OCI-LY7 (cell line): ENCODE measurements at regions not wholly inside any gene's neighbourhood (a gene's known extent, or its start where the extent isn't known, plus 50 kb on each side); places are given as distances from the start of the nearest gene placed in this dataset.

Experiments
- BruUV-seq: library from RNA; stranded (reverse); fragments of 400-500 nt; replicated peaks from 2 replicates; lab custom pipeline; 2021; lab: Mats Ljungman, UMichigan
- CTCF ChIA-PET: fragments of 300-600 bp; sonication (Branson Sonifier 250); formaldehyde crosslinking; loops from one replicate; lab custom pipeline; 2022; ENCODE audit warnings: antibody characterized with exemption; ENCODE audit not compliant: unreplicated experiment; lab: Charles Lee
- POLR2A ChIA-PET: fragments of 300-600 bp; sonication (Branson Sonifier 250); formaldehyde crosslinking; loops from one replicate; lab custom pipeline; 2022; ENCODE audit warnings: antibody characterized with exemption; lab: Charles Lee
- DNase-seq: peaks from one replicate; pipeline ENCODE4 v3.0.0-alpha.2; 2015; ENCODE audit warnings: low spot score
- H2AFZ ChIP-seq: fragments of 200-600 bp; sonication (generic), shearing (Covaris generic); 2 replicates; pipeline ENCODE4 v1.6.1; 2014; ENCODE audit warnings: mild to moderate bottlenecking, antibody characterized with exemption, low read length, moderate library complexity
- H3K27ac ChIP-seq: fragments of 200-600 bp; sonication (generic); 2 replicates; pipeline ENCODE4 v1.5.1; 2014; ENCODE audit warnings: mixed run types, low read depth, mild to moderate bottlenecking, moderate library complexity, low read length, inconsistent platforms; ENCODE audit not compliant: poor library complexity, severe bottlenecking
- H3K36me3 ChIP-seq: fragments of 200-600 bp; sonication (generic); 2 replicates; pipeline ENCODE4 v1.6.1; 2014; ENCODE audit warnings: mild to moderate bottlenecking, antibody characterized with exemption, low read length, moderate library complexity, mixed read lengths; ENCODE audit not compliant: insufficient read depth
- H3K4me1 ChIP-seq: fragments of 200-600 bp; sonication (generic); 2 replicates; pipeline ENCODE4 v1.5.1; 2014; ENCODE audit warnings: mild to moderate bottlenecking, low read length; ENCODE audit not compliant: insufficient read depth, poor library complexity, severe bottlenecking
- H3K4me2 ChIP-seq: fragments of 200-600 bp; sonication (generic); 2 replicates; pipeline ENCODE4 v1.6.1; 2014; ENCODE audit warnings: mild to moderate bottlenecking, low read length
- H3K4me3 ChIP-seq: fragments of 200-600 bp; sonication (generic); 2 replicates; pipeline ENCODE4 v1.5.1; 2014; ENCODE audit warnings: mild to moderate bottlenecking, low read depth, low read length; ENCODE audit not compliant: poor library complexity, severe bottlenecking
- H3K79me2 ChIP-seq: fragments of 200-600 bp; sonication (generic); 2 replicates; pipeline ENCODE4 v1.6.1; 2016; ENCODE audit warnings: low read depth, mild to moderate bottlenecking, low read length, moderate library complexity, mixed read lengths; ENCODE audit not compliant: insufficient read depth
- H3K9me2 ChIP-seq: fragments of 200-600 bp; sonication (generic); 2 replicates; pipeline ENCODE4 v1.6.1; 2016; ENCODE audit warnings: mild to moderate bottlenecking, low read length, mixed read lengths; ENCODE audit not compliant: insufficient read depth
- H3K9me3 ChIP-seq: fragments of 200-600 bp; sonication (generic); 2 replicates; pipeline ENCODE4 v1.6.1; 2014; ENCODE audit warnings: mild to moderate bottlenecking, mixed run types, low read length, mixed read lengths
- H4K20me1 ChIP-seq: fragments of 200-600 bp; sonication (generic); 2 replicates; pipeline ENCODE4 v1.6.1; 2014; ENCODE audit warnings: mild to moderate bottlenecking, antibody characterized with exemption, low read length, moderate library complexity, mixed read lengths; ENCODE audit not compliant: insufficient read depth
- CTCF ChIP-seq: fragments of 200-600 bp; sonication (generic); conservative IDR thresholded peaks from 2 replicates; pipeline ENCODE4 v1.5.1; 2014; ENCODE audit warnings: mild to moderate bottlenecking, antibody characterized with exemption, low read length, moderate library complexity, mixed read lengths
- EZH2phosphoT487 ChIP-seq: fragments of 200-600 bp; sonication (generic); IDR thresholded peaks from 2 replicates; pipeline ENCODE4 v1.6.1; 2018; ENCODE audit warnings: low read depth, borderline replicate concordance, mild to moderate bottlenecking, mixed run types, antibody characterized with exemption, low read length, moderate library complexity, mixed read lengths
- intact Hi-C: fragments of 100-400 bp; cut with micrococcal nuclease; formaldehyde crosslinking; loops from one replicate; pipeline ENCODE4 v1.10.0; 2022; ENCODE audit not compliant: unreplicated experiment

- Histone ChIP-seq H2AFZ (no peak overlapping the region), H4K20me1 (no peaks in the 10 kb centered on the region), H3K4me2 (no peak overlapping the region), H3K4me3 (no peak overlapping the region), H3K4me1 (no peaks in the 10 kb centered on the region), H3K9me2 (no peaks in the 10 kb centered on the region), H3K79me2 (no peaks in the 10 kb centered on the region), H3K36me3 (no peaks in the 10 kb centered on the region), H3K9me3 (no peaks in the 10 kb centered on the region), H3K27ac (no peak overlapping the region)
- no peak for DNase-seq
- BruUV-seq: no TSS peak
- ChIA-PET POLR2A (interaction anchor here (0.6 kb wide), 1 partner anchor 326 kb away, joined by 3 read pairs; no protein-coding TSS in a partner anchor), CTCF (no interaction called here)
- intact Hi-C loops: no loop called here
- TF ChIP-seq EZH2phosphoT487 (no peak), CTCF (no peak)
Measured at GRCh38 chr3:115488409-115488808, 134.9 kb upstream of the GAP43 start.

GRCh38 chr3:115494826-115495225 is 128.5 kb upstream of the GAP43 start:
- no peak for TF ChIP-seq EZH2phosphoT487
- no peak for TF ChIP-seq CTCF
- Histone ChIP-seq H3K36me3 (no peaks in the 10 kb centered on the region), H3K27ac (no peak overlapping the region), H3K4me2 (no peak overlapping the region), H2AFZ (no peak overlapping the region), H3K9me2 (no peaks in the 10 kb centered on the region), H3K79me2 (no peaks in the 10 kb centered on the region), H4K20me1 (no peaks in the 10 kb centered on the region), H3K4me3 (no peak overlapping the region), H3K9me3 (no peaks in the 10 kb centered on the region), H3K4me1 (no peaks in the 10 kb centered on the region)
- no TSS peak for BruUV-seq
- ChIA-PET POLR2A (no interaction called here), CTCF (no interaction called here)
- no peak for DNase-seq
- intact Hi-C loops: no loop called here

- Histone ChIP-seq H3K9me2 (no peaks in the 10 kb centered on the region), H3K27ac (no peak overlapping the region), H3K4me2 (no peak overlapping the region), H3K9me3 (no peaks in the 10 kb centered on the region), H3K79me2 (no peaks in the 10 kb centered on the region), H3K4me3 (no peak overlapping the region), H2AFZ (no peak overlapping the region), H3K36me3 (no peaks in the 10 kb centered on the region), H4K20me1 (no peaks in the 10 kb centered on the region), H3K4me1 (no peaks in the 10 kb centered on the region)
- CTCF ChIA-PET: no interaction called here
- POLR2A ChIA-PET: interaction anchor here (0.6 to 1.1 kb wide), 3 partner anchors 12 to 272 kb away, joined by 3 to 4 read pairs (median 3); no protein-coding TSS in a partner anchor
- TF ChIP-seq EZH2phosphoT487 (no peak), CTCF (no peak)
- no peak for DNase-seq
- BruUV-seq: no TSS peak
- intact Hi-C loops: no loop called here
Measured at GRCh38 chr3:115498421-115498820, 124.9 kb upstream of the GAP43 start.
